ENCODE measurements at regions not wholly inside any gene's neighbourhood (a gene's known extent, or its start where the extent isn't known, plus 50 kb on each side); places are given as distances from the start of the nearest gene placed in this dataset.

DNA sequence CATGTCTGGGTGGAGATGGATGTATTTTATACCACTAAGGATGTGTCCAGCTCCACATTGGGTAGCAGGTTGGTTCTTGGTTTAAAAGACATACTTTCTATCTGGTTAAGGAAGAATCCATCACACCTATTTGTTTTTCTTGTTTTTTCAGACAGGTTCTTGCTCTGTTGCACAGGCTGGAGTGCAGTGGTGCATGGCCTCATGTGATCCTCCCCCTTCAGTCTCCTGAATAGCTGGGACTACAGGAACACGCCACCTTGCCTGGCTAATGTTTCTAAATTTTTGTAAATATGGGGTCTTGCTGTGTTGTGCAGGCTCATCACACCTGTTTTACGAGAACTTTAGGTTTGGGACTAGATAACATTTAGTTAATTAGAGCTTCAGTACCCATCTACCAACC, 80.2 kb upstream of the PRNP start:
- DNase-seq (ENCODE audit: low read depth, low spot score), result no peak
- no peak overlapping the region for H3K4me3 ChIP-seq
- TF ChIP-seq POLR2AphosphoS5 (IDR thresholded peaks at IDR 0.05; ENCODE audit: borderline replicate concordance, low read depth, low read length) (no peak), EZH2 (IDR thresholded peaks at IDR 0.05) (no peak), FOXP2 (optimal IDR thresholded peaks at IDR 0.05; ENCODE audit: control extremely low read depth, extremely low read length, insufficient read depth) (no peak)
- no peak overlapping the region for H3K9ac ChIP-seq (ENCODE audit: insufficient read length)
- H3K9me3 ChIP-seq (ENCODE audit: low read depth, low read length), result no peaks in the 10 kb centered on the region
- H3K27ac ChIP-seq, result no peak overlapping the region
- H3K36me3 ChIP-seq (ENCODE audit: insufficient read depth, low read length), result no peaks in the 10 kb centered on the region

DNA sequence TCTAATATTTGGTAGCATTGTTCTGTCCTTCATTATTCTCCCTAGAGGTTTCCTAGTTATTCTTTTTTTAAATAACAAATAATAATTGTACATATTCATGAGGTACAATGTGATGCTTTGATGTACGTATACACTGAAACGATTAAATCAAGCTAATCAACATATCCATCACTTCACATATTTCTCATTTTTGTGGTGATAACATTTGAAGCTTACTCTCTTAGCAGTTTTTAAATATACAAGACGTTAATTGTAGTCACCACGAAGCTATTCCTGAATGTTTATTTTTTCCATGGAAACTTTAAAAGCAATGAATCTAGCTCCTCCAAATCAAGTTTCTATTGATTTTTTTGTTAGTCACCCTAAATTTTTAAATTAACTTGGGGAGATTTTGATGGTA, 81.1 kb upstream of the PRNP start:
- no peak overlapping the region for H3K27ac ChIP-seq
- TF ChIP-seq POLR2AphosphoS5 (IDR thresholded peaks at IDR 0.05; ENCODE audit: borderline replicate concordance, low read depth, low read length) (no peak), FOXP2 (optimal IDR thresholded peaks at IDR 0.05; ENCODE audit: control extremely low read depth, extremely low read length, insufficient read depth) (no peak), EZH2 (IDR thresholded peaks at IDR 0.05) (no peak)
- no peaks in the 10 kb centered on the region for H3K9me3 ChIP-seq (ENCODE audit: low read depth, low read length)
- no peaks in the 10 kb centered on the region for H3K36me3 ChIP-seq (ENCODE audit: insufficient read depth, low read length)
- no peak overlapping the region for H3K4me3 ChIP-seq
- no peak for DNase-seq (ENCODE audit: low read depth, low spot score)
- H3K9ac ChIP-seq (ENCODE audit: insufficient read length), result no peak overlapping the region

DNA sequence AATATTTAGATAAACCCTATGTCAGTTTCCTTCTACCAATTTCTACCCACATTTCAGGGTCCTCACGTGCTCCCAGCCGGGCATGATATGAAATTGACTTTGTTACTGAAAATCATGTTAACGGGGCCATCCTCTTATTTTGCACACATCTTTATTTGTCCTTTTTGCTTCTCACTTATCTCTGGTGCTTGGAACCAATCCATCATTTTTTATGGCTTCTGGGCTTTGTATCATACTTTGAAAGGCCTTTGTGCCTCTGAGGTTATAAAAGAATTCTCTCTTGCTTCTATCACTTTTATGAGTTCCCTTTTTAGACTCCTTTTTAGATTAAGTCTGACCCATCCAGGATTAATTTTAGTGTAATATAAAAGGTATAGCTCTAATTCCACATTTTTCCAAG, 81.7 kb upstream of the PRNP start:
- Histone ChIP-seq H3K9me3 (ENCODE audit: low read depth, low read length) (no peaks in the 10 kb centered on the region), H3K36me3 (ENCODE audit: insufficient read depth, low read length) (no peaks in the 10 kb centered on the region), H3K27ac (no peak overlapping the region), H3K4me3 (no peak overlapping the region), H3K9ac (ENCODE audit: insufficient read length) (no peak overlapping the region)
- DNase-seq (ENCODE audit: low read depth, low spot score), result no peak
- TF ChIP-seq FOXP2 (optimal IDR thresholded peaks at IDR 0.05; ENCODE audit: control extremely low read depth, extremely low read length, insufficient read depth) (no peak), EZH2 (IDR thresholded peaks at IDR 0.05) (no peak), POLR2AphosphoS5 (IDR thresholded peaks at IDR 0.05; ENCODE audit: borderline replicate concordance, low read depth, low read length) (no peak)

DNA sequence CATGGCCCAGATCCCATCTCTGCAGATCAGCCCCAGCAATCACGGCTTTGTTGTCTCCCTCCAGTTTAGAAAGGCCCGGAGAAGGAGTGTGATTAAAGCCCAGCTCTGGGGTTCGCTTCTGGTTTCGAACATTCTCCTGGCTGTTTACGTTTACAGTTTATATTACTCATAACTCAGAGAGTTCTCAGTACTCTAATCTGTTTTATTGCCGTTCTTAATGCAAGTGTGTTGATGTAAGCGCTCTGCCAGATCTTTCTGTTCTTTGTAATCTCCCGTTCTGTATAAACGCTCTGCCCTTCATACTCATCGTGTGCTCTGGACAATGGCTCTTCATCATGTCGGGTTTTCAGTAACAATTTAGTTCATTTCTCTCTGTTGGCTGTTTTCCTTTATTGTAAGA, 82.5 kb upstream of the PRNP start:
- H3K9ac ChIP-seq (ENCODE audit: insufficient read length), result no peak overlapping the region
- no peak for DNase-seq (ENCODE audit: low read depth, low spot score)
- no peaks in the 10 kb centered on the region for H3K9me3 ChIP-seq (ENCODE audit: low read depth, low read length)
- H3K36me3 ChIP-seq (ENCODE audit: insufficient read depth, low read length), result no peaks in the 10 kb centered on the region
- no peak overlapping the region for H3K27ac ChIP-seq
- H3K4me3 ChIP-seq, result no peak overlapping the region
- TF ChIP-seq EZH2 (IDR thresholded peaks at IDR 0.05) (no peak), POLR2AphosphoS5 (IDR thresholded peaks at IDR 0.05; ENCODE audit: borderline replicate concordance, low read depth, low read length) (no peak)

DNA sequence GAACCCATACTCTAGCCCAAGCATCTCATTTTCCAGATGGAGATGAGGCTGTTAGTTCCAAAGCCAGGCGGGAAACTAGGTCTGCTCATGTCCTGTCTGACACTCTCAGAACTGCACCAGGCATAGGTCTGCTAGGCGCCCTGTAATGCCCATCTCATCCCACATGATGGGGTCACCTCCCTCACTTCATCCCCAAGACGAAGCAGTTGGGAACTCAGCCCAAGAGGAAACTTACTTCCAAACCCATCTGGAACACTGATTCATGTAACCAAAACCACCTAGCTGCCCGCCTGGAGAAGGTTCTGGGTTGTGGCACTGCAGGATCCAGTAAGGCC, 84.0 kb upstream of the PRNP start:
- H3K27ac ChIP-seq, result no peak overlapping the region
- no peak for TF ChIP-seq POLR2AphosphoS5 (IDR thresholded peaks at IDR 0.05; ENCODE audit: borderline replicate concordance, low read depth, low read length)
- TF ChIP-seq EZH2 (IDR thresholded peaks at IDR 0.05), result no peak
- TF ChIP-seq FOXP2 (optimal IDR thresholded peaks at IDR 0.05; ENCODE audit: control extremely low read depth, extremely low read length, insufficient read depth), result no peak
- no peak overlapping the region for H3K4me3 ChIP-seq
- no peak for DNase-seq (ENCODE audit: low read depth, low spot score)
- no peaks in the 10 kb centered on the region for H3K9me3 ChIP-seq (ENCODE audit: low read depth, low read length)
- no peaks in the 10 kb centered on the region for H3K36me3 ChIP-seq (ENCODE audit: insufficient read depth, low read length)
- no peak overlapping the region for H3K9ac ChIP-seq (ENCODE audit: insufficient read length)

DNA sequence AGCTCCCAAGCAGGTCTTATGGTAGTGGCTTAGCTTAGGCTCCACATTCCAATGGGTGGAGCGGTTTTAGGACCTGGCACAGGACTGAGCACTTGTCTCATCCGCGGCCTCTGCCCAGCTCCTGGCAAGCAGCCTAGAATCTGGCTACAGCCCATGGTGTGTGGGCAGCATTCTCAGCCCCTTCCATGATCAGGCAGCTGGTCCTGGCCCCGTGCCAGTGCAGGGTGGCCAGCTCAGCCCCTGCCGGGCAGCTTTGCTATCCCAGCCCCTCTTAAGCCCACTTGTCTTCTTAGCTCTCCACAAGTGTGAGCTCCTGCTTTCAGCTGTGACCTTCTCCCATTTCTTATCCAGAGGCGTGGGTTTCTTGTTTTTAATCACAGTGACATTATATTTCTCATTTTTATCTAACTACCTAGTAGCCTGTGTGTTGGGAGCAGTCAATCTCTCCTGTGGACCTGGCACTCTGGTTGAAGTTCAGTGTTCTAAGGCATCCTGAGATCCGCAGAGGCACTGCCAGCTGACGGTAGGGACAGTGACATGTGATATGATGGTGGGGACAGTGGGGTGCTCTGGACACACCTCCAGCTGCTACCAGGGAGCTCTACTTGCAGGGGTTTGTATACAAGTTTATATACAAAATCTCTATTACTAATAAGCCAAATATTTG, 84.5 kb upstream of the PRNP start:
- H3K36me3 ChIP-seq (ENCODE audit: insufficient read depth, low read length), result no peaks in the 10 kb centered on the region
- no peak overlapping the region for H3K27ac ChIP-seq
- H3K9ac ChIP-seq (ENCODE audit: insufficient read length), result no peak overlapping the region
- H3K9me3 ChIP-seq (ENCODE audit: low read depth, low read length), result no peaks in the 10 kb centered on the region
- no peak for DNase-seq (ENCODE audit: low read depth, low spot score)
- H3K4me3 ChIP-seq, result no peak overlapping the region
- TF ChIP-seq POLR2AphosphoS5 (IDR thresholded peaks at IDR 0.05; ENCODE audit: borderline replicate concordance, low read depth, low read length), result no peak
- TF ChIP-seq EZH2 (IDR thresholded peaks at IDR 0.05), result no peak
- TF ChIP-seq FOXP2 (optimal IDR thresholded peaks at IDR 0.05; ENCODE audit: control extremely low read depth, extremely low read length, insufficient read depth), result no peak

DNA sequence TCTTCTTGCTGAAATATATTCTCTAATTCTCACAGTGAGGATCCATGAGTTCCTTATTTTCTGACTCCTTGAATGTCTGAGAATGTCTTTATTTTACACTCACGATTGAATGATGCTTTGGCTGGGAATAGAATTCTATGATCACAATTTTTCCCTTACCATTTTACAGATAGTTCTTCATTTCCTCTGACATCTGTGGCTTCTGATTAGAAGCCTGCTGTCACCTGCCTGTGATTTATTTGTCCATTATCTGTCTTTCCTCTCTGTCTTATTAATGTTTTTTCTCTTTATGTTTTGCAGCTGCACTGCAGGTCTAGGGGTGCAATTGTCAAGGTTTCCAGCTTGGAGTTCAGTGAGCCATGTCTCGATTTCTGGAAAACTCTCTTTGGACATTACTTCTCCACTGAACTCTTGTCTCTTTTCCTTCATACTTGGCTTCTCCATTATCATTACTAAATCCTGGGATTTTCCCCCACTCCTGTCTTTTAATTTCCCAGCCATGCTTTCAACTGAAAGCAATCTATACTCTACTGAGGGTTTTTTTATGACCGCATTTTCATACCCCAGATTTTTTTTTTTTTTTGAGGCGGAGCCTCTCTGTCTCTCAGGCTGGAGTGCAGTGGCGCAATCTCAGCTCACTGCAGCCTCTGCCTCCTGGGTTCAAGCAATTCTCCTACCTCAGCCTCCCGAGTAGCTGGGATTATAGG, 85.8 kb upstream of the PRNP start:
- DNase-seq (ENCODE audit: low read depth, low spot score), result no peak
- Histone ChIP-seq H3K36me3 (ENCODE audit: insufficient read depth, low read length) (no peaks in the 10 kb centered on the region), H3K27ac (peak overlapping the region; percentile 72), H3K9me3 (ENCODE audit: low read depth, low read length) (no peaks in the 10 kb centered on the region), H3K9ac (ENCODE audit: insufficient read length) (no peak overlapping the region), H3K4me3 (no peak overlapping the region)
- TF ChIP-seq EZH2 (IDR thresholded peaks at IDR 0.05) (no peak), FOXP2 (optimal IDR thresholded peaks at IDR 0.05; ENCODE audit: control extremely low read depth, extremely low read length, insufficient read depth) (no peak), POLR2AphosphoS5 (IDR thresholded peaks at IDR 0.05; ENCODE audit: borderline replicate concordance, low read depth, low read length) (no peak)

DNA sequence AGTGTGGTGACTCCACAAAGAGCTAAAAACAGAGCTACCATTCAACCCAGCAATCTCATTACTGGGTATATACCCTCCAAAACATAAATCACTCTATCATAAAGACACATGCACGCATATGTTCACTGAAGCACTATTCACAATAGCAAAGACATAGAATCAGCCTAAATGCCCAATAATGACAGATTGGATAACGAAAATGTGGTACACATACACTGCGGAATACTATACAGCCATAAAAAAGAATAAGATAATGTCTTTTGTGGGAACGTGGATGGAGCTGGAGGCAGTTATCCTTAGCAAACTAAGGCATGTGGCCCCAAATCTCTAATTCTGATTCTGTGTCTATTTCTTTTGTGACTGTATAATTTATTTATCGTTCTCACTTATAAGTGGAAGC, 89.0 kb upstream of the PRNP start:
- H3K9ac ChIP-seq (ENCODE audit: insufficient read length), result no peak overlapping the region
- no peaks in the 10 kb centered on the region for H3K9me3 ChIP-seq (ENCODE audit: low read depth, low read length)
- no peak for TF ChIP-seq FOXP2 (optimal IDR thresholded peaks at IDR 0.05; ENCODE audit: control extremely low read depth, extremely low read length, insufficient read depth)
- no peak for TF ChIP-seq POLR2AphosphoS5 (IDR thresholded peaks at IDR 0.05; ENCODE audit: borderline replicate concordance, low read depth, low read length)
- TF ChIP-seq EZH2 (IDR thresholded peaks at IDR 0.05), result no peak
- H3K36me3 ChIP-seq (ENCODE audit: insufficient read depth, low read length), result no peaks in the 10 kb centered on the region
- no peak overlapping the region for H3K4me3 ChIP-seq
- DNase-seq (ENCODE audit: low read depth, low spot score), result no peak
- H3K27ac ChIP-seq, result no peak overlapping the region
